GM18505 (cell line): ENCODE measurements at regions not wholly inside any gene's neighbourhood (a gene's known extent, or its start where the extent isn't known, plus 50 kb on each side); places are given as distances from the start of the nearest gene placed in this dataset.

ENCODE experiments used
- ATAC-seq: cut with Tn5 transposase; IDR thresholded peaks from one replicate; pipeline ENCODE4 v1.9.1; 2021; ENCODE audit not compliant: unreplicated experiment
- POLR2A ChIP-seq: IDR thresholded peaks from 4 replicates; pipeline ENCODE4 v1.6.1; 2011; ENCODE audit warnings: borderline replicate concordance; ENCODE audit not compliant: insufficient read depth, insufficient read length; ENCODE audit errors: extremely low read depth

- TF ChIP-seq POLR2A, result no peak
- no peak for ATAC-seq
Measured at GRCh38 chr2:41576423-41576822, 471.4 kb upstream of the PKDCC start.

- no peak for ATAC-seq
- no peak for TF ChIP-seq POLR2A
Measured at GRCh38 chr2:41579806-41580205, 468.0 kb upstream of the PKDCC start.

GRCh38 chr2:41580806-41581205, 467.0 kb upstream of the PKDCC start:
- no peak for ATAC-seq
- TF ChIP-seq POLR2A, result no peak

- TF ChIP-seq POLR2A, result no peak
- no peak for ATAC-seq
Measured at GRCh38 chr2:41595240-41595639, 452.6 kb upstream of the PKDCC start.

- no peak for TF ChIP-seq POLR2A
- ATAC-seq, result no peak
Measured at GRCh38 chr2:41597680-41598079, 450.1 kb upstream of the PKDCC start.

GRCh38 chr2:41598161-41598894, 449.5 kb upstream of the PKDCC start:
- TF ChIP-seq POLR2A, result no peak
- ATAC-seq, result no peak

GRCh38 chr2:41600460-41600859, 447.4 kb upstream of the PKDCC start:
- no peak for TF ChIP-seq POLR2A
- no peak for ATAC-seq

- TF ChIP-seq POLR2A, result no peak
- ATAC-seq, result no peak
Measured at GRCh38 chr2:41602341-41602740, 445.5 kb upstream of the PKDCC start.

GRCh38 chr2:41605311-41605710, 442.5 kb upstream of the PKDCC start:
- TF ChIP-seq POLR2A, result no peak
- no peak for ATAC-seq

GRCh38 chr2:41605914-41606313, 441.9 kb upstream of the PKDCC start:
- no peak for ATAC-seq
- no peak for TF ChIP-seq POLR2A

- ATAC-seq, result no peak
- TF ChIP-seq POLR2A, result no peak
Measured at GRCh38 chr2:41610501-41611190, 437.2 kb upstream of the PKDCC start.

GRCh38 chr2:41618754-41619153, 429.1 kb upstream of the PKDCC start:
- no peak for ATAC-seq
- no peak for TF ChIP-seq POLR2A

GRCh38 chr2:41621095-41621494, 426.7 kb upstream of the PKDCC start:
- no peak for TF ChIP-seq POLR2A
- ATAC-seq, result no peak

- no peak for ATAC-seq
Measured at GRCh38 chr2:41621563-41621962, 426.3 kb upstream of the PKDCC start.

More at GRCh38 chr2:41621563-41621962, 426.3 kb upstream of the PKDCC start:
- no peak for TF ChIP-seq POLR2A
